DND-41 (cell line): ENCODE measurements at regions not wholly inside any gene's neighbourhood (a gene's known extent, or its start where the extent isn't known, plus 50 kb on each side); places are given as distances from the start of the nearest gene placed in this dataset.

ENCODE experiments used
- ATAC-seq: fragments of 200-7000 bp; cut with Tn5 transposase; 3 replicates; pipeline ENCODE4 v1.9.1; 2021; ENCODE audit warnings: low read depth; ENCODE audit not compliant: insufficient read depth
- DNase-seq: peaks from one replicate; pipeline ENCODE4 v3.0.0-alpha.2; 2020
- H2AFZ ChIP-seq: 2 replicates; pipeline ENCODE4 v1.6.0; 2012; ENCODE audit warnings: low read depth, low read length
- H3K27ac ChIP-seq: 2 replicates; pipeline ENCODE4 v1.5.1; 2012; ENCODE audit warnings: low read length, inconsistent platforms
- H3K27me3 ChIP-seq: fragments of 200-600 bp; sonication (generic); 2 replicates; pipeline ENCODE4 v1.6.0; 2012; ENCODE audit warnings: low read length, mild to moderate bottlenecking, inconsistent platforms; ENCODE audit not compliant: insufficient read depth, poor library complexity
- H3K36me3 ChIP-seq: 2 replicates; pipeline ENCODE4 v1.5.1; 2012; ENCODE audit warnings: low read length, inconsistent platforms; ENCODE audit not compliant: insufficient read depth
- H3K4me1 ChIP-seq: 2 replicates; pipeline ENCODE4 v1.5.1; 2012; ENCODE audit warnings: mild to moderate bottlenecking, low read length; ENCODE audit not compliant: insufficient read depth
- H3K4me2 ChIP-seq: 2 replicates; pipeline ENCODE4 v1.6.0; 2012; ENCODE audit warnings: mild to moderate bottlenecking, moderate library complexity, low read length, inconsistent platforms; ENCODE audit not compliant: insufficient read depth
- H3K4me3 ChIP-seq, 2 experiments: fragments of 200-600 bp in 1 of 2; shearing (Covaris generic) in 1 of 2; 2 replicates each; pipeline ENCODE4 v1.5.1; 2012 to 2016; ENCODE audit warnings: inconsistent platforms in 2 of 2, low read length in 2 of 2, mild to moderate bottlenecking in 2 of 2, low read depth in 1 of 2, moderate library complexity in 1 of 2
- H3K79me2 ChIP-seq: 2 replicates; pipeline ENCODE4 v1.6.0; 2012; ENCODE audit warnings: low read length, inconsistent platforms; ENCODE audit not compliant: insufficient read depth
- H3K9ac ChIP-seq: 2 replicates; pipeline ENCODE4 v1.6.0; 2012; ENCODE audit warnings: low read depth, mild to moderate bottlenecking, inconsistent platforms, low read length, moderate library complexity
- H3K9me3 ChIP-seq: 2 replicates; pipeline ENCODE4 v1.5.1; 2012; ENCODE audit warnings: low read length, moderate library complexity, mild to moderate bottlenecking, inconsistent platforms; ENCODE audit not compliant: insufficient read depth, severe bottlenecking
- H4K20me1 ChIP-seq: 2 replicates; pipeline ENCODE4 v1.6.0; 2012; ENCODE audit warnings: low read length; ENCODE audit not compliant: insufficient read depth
- EZH2 ChIP-seq: IDR thresholded peaks from 3 replicates; pipeline ENCODE4 v1.6.1; 2012; ENCODE audit warnings: borderline replicate concordance, low read depth, mild to moderate bottlenecking, moderate library complexity, low read length, inconsistent platforms; ENCODE audit not compliant: severe bottlenecking
- TF ChIP-seq, protein P1 (sequence below): IDR thresholded peaks from 2 replicates; pipeline ENCODE4 v1.5.1; 2012; ENCODE audit warnings: borderline replicate concordance, low read length, moderate library complexity, mild to moderate bottlenecking; ENCODE audit not compliant: poor library complexity, severe bottlenecking; ENCODE audit errors: extremely low read depth

- Histone ChIP-seq H3K27ac (no peak overlapping the region), H2AFZ (no peak overlapping the region), H4K20me1 (no peaks in the 10 kb centered on the region), H3K9ac (no peak overlapping the region), H3K4me2 (no peak overlapping the region), H3K79me2 (no peaks in the 10 kb centered on the region), H3K9me3 (no peaks in the 10 kb centered on the region), H3K4me3 (no peak overlapping the region), H3K27me3 (peaks cover 9% of the 10 kb centered on the region), H3K36me3 (no peaks in the 10 kb centered on the region), H3K4me1 (no peaks in the 10 kb centered on the region)
- ATAC-seq (no peak), DNase-seq (no peak)
- TF ChIP-seq EZH2, result no peak
- TF ChIP-seq, protein P1, sequence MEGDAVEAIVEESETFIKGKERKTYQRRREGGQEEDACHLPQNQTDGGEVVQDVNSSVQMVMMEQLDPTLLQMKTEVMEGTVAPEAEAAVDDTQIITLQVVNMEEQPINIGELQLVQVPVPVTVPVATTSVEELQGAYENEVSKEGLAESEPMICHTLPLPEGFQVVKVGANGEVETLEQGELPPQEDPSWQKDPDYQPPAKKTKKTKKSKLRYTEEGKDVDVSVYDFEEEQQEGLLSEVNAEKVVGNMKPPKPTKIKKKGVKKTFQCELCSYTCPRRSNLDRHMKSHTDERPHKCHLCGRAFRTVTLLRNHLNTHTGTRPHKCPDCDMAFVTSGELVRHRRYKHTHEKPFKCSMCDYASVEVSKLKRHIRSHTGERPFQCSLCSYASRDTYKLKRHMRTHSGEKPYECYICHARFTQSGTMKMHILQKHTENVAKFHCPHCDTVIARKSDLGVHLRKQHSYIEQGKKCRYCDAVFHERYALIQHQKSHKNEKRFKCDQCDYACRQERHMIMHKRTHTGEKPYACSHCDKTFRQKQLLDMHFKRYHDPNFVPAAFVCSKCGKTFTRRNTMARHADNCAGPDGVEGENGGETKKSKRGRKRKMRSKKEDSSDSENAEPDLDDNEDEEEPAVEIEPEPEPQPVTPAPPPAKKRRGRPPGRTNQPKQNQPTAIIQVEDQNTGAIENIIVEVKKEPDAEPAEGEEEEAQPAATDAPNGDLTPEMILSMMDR, result no peak
Measured at GRCh38 chr13:31444266-31444856, 244.6 kb downstream of the B3GLCT start.

DNA sequence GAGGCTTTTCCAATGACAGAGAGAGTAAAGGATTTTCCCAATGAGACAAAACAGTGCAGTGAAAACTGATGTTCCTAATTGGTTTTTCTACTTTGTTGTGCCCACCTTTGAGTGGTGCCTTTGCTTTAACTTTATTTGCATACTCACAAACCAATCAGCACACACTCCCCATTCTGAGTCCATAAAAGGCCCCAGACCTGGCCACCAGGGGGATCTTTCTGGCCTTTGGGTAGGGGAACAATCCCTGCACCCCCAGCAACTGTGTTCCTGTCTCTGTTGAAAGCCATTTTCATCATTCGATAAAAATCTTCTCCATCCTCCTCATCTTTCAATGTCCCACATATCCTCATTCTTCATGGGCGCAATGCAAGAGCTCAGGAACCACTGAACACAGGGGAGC lies 252.8 kb downstream of the B3GLCT start:
- no peak overlapping the region for H3K27ac ChIP-seq
- no peaks in the 10 kb centered on the region for H3K79me2 ChIP-seq
- ATAC-seq, result no peak
- no peak overlapping the region for H3K9ac ChIP-seq
- no peaks in the 10 kb centered on the region for H3K4me1 ChIP-seq
- no peak overlapping the region for H2AFZ ChIP-seq
- no peak overlapping the region for H3K4me3 ChIP-seq
- H4K20me1 ChIP-seq, result no peaks in the 10 kb centered on the region
- no peaks in the 10 kb centered on the region for H3K9me3 ChIP-seq
- TF ChIP-seq, protein P1, result no peak
- H3K27me3 ChIP-seq, result peaks cover 4% of the 10 kb centered on the region
- DNase-seq, result no peak
- no peaks in the 10 kb centered on the region for H3K36me3 ChIP-seq
- no peak overlapping the region for H3K4me2 ChIP-seq

DNA sequence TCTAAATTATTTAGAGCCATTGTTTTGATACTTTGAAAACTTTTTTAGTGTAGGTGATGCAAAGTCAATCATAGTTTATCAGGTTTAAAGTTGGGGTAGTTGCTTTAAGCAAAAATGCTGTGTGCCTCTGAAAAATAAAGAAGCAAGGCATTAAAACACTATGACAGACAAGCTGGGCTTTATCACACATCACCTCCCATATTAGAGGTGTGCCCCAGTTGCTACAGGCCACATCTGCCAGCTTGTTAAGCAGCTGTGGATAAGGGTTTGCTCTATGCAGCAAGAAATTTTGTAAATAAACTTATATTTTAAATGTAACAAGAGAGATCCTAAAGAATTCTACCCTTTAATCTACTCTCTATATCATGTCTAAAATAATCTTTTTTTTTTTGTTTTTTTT lies 255.8 kb downstream of the B3GLCT start:
- no peak overlapping the region for H3K4me3 ChIP-seq
- no peak for ATAC-seq

More for the DNA sequence above, 255.8 kb downstream of the B3GLCT start:
- TF ChIP-seq, protein P1, result no peak
- TF ChIP-seq EZH2, result no peak
- no peak for DNase-seq
- Histone ChIP-seq H3K4me1 (no peaks in the 10 kb centered on the region), H4K20me1 (no peaks in the 10 kb centered on the region), H3K27ac (no peak overlapping the region), H3K36me3 (no peaks in the 10 kb centered on the region), H3K9ac (no peak overlapping the region), H2AFZ (no peak overlapping the region), H3K27me3 (peaks cover 12% of the 10 kb centered on the region), H3K4me2 (no peak overlapping the region), H3K79me2 (no peaks in the 10 kb centered on the region), H3K9me3 (no peaks in the 10 kb centered on the region)
